HL-60/S4 (cell line): ENCODE measurements at regions not wholly inside any gene's neighbourhood (a gene's known extent, or its start where the extent isn't known, plus 50 kb on each side); places are given as distances from the start of the nearest gene placed in this dataset.
"Not testable (repeated sequence)": the region's sequence is repeated elsewhere in the genome, so short reads cannot be mapped to it uniquely, and the experiment has no call there.

Experiments used
- in situ Hi-C: fragments of 300-500 bp; cut with MboI; formaldehyde crosslinking; loops from 2 replicates; pipeline ENCODE4 v1.14.3; 2022; ENCODE audit warnings: low sequenced_read_pairs

- in situ Hi-C loops: no loop called here
Observed at GRCh38 chr16:25464058-25464457, 206.4 kb upstream of the ZKSCAN2 start.

DNA sequence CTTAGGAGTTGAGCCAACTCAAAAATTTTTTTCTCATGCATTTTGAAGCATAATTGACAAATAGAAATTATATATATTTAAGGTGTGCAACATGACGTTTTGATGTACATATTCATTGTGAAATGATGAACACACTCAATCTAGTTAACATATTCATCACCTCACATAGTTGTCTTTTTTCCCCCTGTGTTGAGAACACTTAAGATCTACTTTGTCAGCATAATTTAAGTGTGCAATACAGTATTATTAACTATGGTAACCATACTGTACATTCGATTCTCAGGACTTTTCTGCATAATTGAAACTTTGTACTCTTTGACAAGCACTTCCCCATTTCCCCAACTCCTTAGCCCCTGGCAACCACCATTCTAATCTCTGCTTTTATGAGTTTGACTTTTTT lies 192.2 kb upstream of the ZKSCAN2 start:
- in situ Hi-C loops: no loop called here

DNA sequence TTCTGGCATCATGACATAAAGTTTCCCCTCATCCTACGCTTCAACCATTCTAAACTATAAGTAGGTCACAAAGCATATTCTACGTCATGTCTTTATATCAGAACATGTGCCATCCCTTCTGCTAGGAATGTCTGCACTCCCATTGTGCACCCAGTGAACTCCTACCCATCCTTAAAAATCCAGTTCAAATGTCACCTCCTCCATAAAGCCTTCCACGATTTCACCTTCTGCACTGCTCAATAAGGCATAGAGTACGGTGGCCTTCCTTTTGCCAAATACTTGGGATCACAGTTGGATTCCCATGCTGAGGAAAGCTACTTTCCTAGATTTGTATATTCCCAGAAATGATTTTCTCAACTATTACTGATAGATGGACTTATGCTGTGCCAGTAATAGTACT lies 186.3 kb upstream of the ZKSCAN2 start:
- in situ Hi-C loops: no loop called here

DNA sequence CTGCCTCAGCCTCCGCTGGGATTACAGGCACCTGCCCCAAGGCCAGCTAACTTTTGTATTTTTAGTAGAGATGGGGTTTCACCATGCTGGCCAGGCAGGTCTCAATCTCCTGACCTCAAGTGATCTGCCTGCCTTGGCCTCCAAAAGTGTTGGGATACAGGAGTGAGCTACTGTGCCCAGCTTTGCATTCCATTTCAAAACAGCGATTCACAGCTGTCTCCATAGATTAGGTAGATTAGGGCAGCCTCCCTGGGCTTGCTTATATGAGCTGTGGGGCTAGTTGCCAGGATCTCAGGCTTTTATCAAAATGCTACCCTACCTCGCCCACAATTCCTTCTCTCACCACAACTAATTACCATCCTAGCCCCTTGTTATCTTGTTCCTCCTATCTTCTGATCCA lies 176.4 kb upstream of the ZKSCAN2 start:
- in situ Hi-C loops: no loop called here

DNA sequence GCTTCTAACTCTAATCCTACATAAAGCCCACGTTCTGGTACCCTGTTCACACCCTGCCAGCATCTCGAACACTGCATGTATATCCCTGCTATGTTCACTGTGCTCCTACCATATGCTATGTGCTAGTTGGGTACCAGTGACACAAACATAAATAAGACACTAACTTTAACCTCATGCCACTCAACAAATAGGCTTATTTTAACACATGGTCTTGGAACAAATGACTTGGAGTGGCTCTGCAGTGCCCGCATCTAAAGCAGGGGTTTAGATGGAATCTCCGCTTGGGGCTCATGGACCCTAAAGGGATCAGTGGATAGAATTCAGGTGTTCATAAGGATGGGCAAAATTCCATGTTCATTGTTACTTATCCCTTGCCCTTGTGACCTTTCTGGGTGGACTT lies 175.7 kb upstream of the ZKSCAN2 start:
- in situ Hi-C loops: no loop called here

DNA sequence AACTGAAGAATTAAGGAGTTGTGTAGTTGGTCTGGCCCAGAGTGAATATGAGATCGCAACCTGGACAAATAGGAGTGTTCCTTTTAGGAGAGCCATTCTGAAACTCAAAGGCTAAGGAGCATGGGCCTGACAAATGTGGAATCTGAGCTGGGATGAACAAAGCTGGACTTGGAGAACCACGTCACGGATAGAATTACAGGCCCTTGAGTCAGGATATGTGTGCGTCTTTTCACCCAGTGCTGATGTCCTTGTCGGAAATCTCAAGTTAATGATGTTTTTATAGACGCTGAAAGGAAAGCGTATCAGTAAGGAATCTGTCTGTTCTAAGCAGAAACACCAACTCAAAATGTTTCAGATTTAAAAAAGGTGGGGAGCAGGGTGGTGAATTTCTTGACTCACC lies 173.8 kb upstream of the ZKSCAN2 start:
- in situ Hi-C loops: no loop called here

GRCh38 chr16:25426829-25427228 lies 169.2 kb upstream of the ZKSCAN2 start:
- in situ Hi-C loops: no loop called here

- in situ Hi-C loops: no loop called here
Observed at GRCh38 chr16:25419681-25420080, 162.0 kb upstream of the ZKSCAN2 start.

- in situ Hi-C loops: no loop called here
Observed at GRCh38 chr16:25419153-25419552, 161.5 kb upstream of the ZKSCAN2 start.

DNA sequence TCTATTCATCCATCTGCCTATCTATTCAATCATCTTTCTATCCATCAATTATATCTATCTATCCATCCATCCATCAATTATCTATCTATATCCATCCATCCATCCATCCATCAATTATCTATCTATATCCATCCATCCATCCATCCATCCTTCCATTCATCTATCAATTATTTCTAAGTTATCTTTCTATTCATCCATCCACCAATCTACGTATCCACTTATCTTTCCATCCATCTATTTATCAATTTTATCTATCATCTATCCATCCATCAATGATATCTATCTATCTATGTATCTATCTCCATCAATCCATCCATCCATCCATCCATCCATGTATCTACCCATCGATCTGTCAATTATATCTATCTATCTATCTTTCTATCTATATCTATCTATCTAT lies 158.4 kb upstream of the ZKSCAN2 start:
- in situ Hi-C loops: no loop called here

DNA sequence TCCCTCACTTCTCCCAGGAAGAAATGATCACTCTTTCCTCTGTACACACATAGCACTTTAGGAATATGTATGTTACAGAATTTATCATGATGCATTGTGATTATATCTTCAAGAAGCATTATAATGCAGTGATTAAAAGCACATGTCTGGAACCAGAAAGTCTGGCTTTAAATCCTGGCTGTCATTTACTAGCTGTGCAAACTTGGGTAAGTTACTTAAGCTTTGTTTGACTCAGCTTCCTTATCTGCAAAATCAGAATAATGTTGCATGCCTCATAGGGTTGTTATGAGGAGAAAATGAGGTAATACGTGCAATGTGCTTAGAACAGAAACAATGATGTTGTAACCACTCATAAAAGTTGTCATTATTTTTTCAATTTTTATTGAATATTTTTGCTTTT lies 156.3 kb upstream of the ZKSCAN2 start:
- in situ Hi-C loops: no loop called here

DNA sequence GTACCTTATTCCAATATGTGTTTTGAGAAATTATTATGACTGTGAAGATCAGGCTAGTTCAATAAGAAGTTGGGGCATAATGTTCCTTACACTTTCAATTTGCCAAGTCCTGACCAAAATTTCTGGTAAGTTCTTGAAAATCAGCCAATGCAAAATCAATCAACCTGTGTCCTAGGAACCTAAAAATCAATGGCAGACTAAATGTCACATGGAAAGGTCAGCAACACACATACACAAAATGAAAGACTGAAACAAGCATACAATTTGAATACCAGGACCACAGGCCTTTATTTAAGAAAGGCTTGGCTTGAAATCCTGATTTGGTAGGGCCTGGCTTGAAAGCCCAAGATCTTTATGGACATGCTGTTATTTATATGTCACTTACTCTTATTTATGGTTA lies 155.5 kb upstream of the ZKSCAN2 start:
- in situ Hi-C loops: no loop called here

GRCh38 chr16:25411396-25412081 lies 153.9 kb upstream of the ZKSCAN2 start:
- in situ Hi-C loops: no loop called here

DNA sequence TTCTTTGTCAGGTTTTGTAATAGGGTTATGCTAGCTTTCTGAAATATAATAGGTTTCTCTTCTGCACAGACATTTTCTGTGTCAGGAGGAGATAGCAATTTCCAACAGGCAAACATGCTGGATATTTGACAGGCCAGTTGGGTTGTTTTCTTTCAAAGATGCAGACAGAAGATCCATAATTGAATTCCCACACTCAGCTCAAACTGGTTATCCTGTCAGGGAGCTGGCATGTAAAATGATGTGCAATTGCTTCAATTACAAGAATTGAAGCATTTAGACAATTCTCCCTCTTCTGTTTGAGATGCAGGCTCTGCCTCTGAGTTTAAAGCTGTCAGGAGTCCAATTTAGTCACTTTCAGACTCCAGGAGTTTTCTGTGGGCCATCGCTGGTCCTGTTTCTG lies 146.2 kb upstream of the ZKSCAN2 start:
- in situ Hi-C loops: no loop called here

DNA sequence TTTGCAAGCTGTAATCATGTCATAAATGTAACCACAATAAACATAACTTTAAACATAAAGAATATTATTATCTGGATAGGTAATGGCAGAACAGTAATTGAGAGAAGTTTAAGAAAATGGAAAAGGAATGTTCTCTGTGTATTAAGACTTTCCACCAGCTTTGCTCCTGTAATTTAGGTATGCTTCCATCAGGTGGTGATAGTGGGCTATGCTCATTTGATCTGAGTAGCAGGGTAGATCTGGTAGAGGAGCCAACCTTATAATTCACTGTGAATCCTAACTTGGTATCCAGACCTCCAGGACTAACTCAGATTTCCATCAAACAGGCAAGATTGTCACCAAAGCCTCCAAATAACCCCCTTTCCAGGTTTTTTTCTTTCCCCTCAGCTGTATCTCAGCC lies 137.9 kb upstream of the ZKSCAN2 start:
- in situ Hi-C loops: no loop called here

DNA sequence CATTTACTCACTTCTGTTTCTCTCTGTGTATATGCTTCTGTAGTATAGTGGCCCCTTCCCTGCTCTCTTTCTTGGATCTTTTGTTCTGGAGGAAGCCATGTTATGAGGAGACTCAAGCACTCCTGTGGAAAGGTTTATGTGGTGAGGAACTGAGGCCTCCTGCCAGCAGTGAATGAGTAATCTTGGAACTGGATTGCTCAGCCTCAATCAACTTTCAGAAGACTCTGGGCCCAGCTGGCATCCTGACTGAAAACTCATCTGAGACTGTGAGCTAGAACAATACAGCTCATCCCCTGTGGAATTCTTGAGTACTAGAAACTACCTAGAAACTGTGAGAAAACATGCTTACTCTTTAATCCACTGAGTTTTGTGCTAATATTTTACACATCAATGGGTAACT lies 133.1 kb upstream of the ZKSCAN2 start:
- in situ Hi-C loops: no loop called here

GRCh38 chr16:25374556-25374955 lies 116.9 kb upstream of the ZKSCAN2 start:
- in situ Hi-C loops: no loop called here

GRCh38 chr16:25372716-25373115 lies 115.1 kb upstream of the ZKSCAN2 start:
- in situ Hi-C loops: no loop called here

GRCh38 chr16:25371342-25371741 lies 113.7 kb upstream of the ZKSCAN2 start:
- in situ Hi-C loops: no loop called here

DNA sequence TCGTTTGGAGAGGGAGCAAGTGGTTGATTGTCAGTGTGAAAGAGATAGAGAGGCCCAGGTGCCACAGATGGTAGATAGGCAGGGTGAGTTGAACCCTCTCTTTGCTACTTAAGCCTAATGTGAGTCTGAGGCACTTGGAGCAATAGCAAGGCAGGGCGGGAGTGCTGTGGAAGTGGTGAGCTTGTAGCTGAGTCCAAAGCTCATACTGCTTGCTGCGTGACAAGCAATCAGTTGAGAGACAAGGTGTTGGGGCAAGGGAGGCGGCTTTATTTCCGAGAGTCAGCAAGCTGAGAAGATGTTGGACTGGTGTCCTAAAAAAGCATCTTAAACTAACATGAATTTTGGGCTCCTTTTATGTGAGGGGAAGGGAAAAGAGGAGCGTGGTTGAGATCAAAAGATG lies 112.9 kb upstream of the ZKSCAN2 start:
- in situ Hi-C loops: no loop called here

- in situ Hi-C loops: no loop called here
Observed at GRCh38 chr16:25367773-25368524, 110.3 kb upstream of the ZKSCAN2 start.

- in situ Hi-C loops: no loop called here
Observed at GRCh38 chr16:25366078-25366477, 108.4 kb upstream of the ZKSCAN2 start.

DNA sequence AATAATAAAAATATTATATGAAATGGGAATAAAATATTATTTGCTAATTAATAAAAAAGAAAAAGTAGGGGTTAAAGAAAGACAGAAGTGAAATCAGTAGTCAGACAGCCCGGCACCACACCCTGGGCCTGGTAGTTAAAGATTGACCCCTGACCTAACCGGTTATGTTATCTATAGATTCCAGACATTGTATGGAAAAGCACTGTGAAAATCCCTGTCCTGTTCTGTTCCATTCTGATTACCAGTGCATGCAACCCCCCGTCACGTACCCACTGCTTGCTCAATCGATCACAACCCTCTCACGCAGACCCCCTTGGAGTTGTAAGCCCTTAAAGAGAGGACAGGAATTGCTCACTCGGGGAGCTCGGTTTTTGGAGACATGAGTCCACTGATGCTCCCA lies 101.9 kb upstream of the ZKSCAN2 start:
- in situ Hi-C loops: not testable (repeated sequence)
